GM12892 (cell line): ENCODE measurements at regions not wholly inside any gene's neighbourhood (a gene's known extent, or its start where the extent isn't known, plus 50 kb on each side); places are given as distances from the start of the nearest gene placed in this dataset.

Source experiments
- POLR2A ChIP-seq: IDR thresholded peaks from 2 replicates; pipeline ENCODE4 v1.6.1; 2011; ENCODE audit warnings: low read depth, low read length, control low read depth
- POLR2AphosphoS5 ChIP-seq: IDR thresholded peaks from 2 replicates; pipeline ENCODE4 v1.6.1; 2011; ENCODE audit warnings: low read depth, low read length, control low read depth

DNA sequence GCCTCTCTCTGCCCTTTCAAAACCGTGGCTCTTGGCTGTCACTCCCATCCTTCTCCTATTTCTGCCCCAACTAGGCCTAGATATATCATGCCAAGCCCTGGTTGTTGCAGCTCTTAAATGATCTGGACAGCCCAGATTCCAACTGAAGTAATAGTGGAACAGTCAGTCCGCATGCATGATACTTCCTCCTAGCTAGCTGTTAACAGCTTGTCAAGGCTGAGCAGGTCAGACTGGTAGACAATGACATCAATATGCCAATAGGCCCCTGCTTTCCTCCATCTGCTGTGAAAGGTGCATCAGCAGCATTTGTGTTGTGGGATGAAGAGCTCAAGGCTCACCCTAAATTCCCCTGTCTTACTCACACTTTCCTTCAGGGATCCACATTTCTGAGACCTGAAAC lies 527.7 kb upstream of the TGFBR2 start:
- no peak for TF ChIP-seq POLR2AphosphoS5
- TF ChIP-seq POLR2A: no peak
